ENCODE measurements at regions not wholly inside any gene's neighbourhood (a gene's known extent, or its start where the extent isn't known, plus 50 kb on each side); places are given as distances from the start of the nearest gene placed in this dataset.

DNA sequence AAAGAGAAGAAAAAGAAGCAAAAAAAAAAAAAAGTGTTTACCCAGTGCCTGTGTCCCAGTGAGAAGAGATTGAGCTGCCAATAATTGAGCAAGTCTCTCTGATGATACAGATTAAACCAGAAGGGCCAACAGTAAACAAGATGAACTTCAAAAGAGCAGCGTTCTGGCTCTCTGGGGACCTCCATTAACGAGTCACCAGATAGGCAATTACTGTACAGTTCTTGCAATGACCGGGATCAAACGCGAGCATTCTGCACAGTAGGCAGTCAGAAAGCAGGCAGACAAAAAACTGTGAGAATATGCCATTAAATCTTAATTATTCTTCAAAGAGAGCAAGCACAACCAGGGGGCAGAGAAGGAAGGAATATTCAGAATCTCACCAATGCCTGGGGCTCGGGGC, 626.1 kb downstream of the TMEM114 start:
- TF ChIP-seq, protein P1, sequence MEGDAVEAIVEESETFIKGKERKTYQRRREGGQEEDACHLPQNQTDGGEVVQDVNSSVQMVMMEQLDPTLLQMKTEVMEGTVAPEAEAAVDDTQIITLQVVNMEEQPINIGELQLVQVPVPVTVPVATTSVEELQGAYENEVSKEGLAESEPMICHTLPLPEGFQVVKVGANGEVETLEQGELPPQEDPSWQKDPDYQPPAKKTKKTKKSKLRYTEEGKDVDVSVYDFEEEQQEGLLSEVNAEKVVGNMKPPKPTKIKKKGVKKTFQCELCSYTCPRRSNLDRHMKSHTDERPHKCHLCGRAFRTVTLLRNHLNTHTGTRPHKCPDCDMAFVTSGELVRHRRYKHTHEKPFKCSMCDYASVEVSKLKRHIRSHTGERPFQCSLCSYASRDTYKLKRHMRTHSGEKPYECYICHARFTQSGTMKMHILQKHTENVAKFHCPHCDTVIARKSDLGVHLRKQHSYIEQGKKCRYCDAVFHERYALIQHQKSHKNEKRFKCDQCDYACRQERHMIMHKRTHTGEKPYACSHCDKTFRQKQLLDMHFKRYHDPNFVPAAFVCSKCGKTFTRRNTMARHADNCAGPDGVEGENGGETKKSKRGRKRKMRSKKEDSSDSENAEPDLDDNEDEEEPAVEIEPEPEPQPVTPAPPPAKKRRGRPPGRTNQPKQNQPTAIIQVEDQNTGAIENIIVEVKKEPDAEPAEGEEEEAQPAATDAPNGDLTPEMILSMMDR (IDR thresholded peaks at IDR 0.05): no peak
- TF ChIP-seq POLR2A (IDR thresholded peaks at IDR 0.05): no peak
- no peak for DNase-seq
- Histone ChIP-seq H3K27me3 (no peaks in the 10 kb centered on the region), H3K27ac (no peak overlapping the region), H3K4me1 (replicated peaks in 1 of 2) (no peaks in the 10 kb centered on the region), H3K36me3 (replicated peaks in 1 of 2) (no peaks in the 10 kb centered on the region), H3K9me3 (replicated peaks in 1 of 3) (no peaks in the 10 kb centered on the region), H3K4me3 (no peak overlapping the region)
- WGBS, 4 donors: 58 to 67% (median 63%) methylated on average over 6 of the region's 6 CpGs
- intact Hi-C loops (cut with DNase I): no loop called here

DNA sequence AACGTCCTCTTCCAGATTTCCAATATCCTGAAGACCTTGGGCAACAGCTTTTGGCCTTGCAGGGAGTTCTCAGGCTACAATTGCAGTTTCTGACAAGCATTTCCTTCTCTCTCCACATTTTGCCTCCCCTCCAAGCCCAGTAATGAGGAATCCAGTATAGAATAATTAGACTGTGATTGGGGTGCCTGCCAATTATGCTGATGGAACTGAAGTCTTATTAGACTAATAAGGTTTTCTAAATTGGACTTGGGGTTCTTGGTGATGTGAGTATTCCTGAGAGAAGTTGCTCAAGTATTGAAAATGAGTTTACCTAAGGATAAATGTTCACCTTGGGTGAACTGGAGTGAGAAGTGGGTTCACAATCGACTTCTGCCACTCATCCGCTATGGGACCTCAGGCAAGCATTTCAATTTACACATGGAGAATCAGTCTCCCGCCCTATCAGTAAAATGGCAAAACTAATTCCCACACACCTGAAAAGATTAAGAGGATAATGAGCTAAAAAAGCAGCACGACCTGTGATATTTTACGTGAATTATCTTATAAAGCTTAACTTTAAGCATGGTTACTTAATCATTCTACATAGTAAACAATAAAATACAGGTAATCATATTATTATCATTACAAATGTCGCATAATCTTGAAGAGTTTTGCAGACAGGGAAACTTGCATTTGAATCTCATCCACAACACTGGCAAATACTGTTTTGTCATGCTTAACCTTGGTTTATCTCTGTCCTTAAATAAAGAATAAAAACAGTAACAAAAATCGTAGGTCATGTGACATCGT, 628.0 kb downstream of the TMEM114 start:
- TF ChIP-seq, protein P1 (IDR thresholded peaks at IDR 0.05): no peak
- TF ChIP-seq POLR2A (IDR thresholded peaks at IDR 0.05): no peak
- DNase-seq: no peak
- Histone ChIP-seq H3K27me3 (no peaks in the 10 kb centered on the region), H3K4me3 (no peak overlapping the region), H3K36me3 (replicated peaks in 1 of 2) (no peaks in the 10 kb centered on the region), H3K9me3 (replicated peaks in 1 of 3) (no peaks in the 10 kb centered on the region), H3K4me1 (replicated peaks in 1 of 2) (no peaks in the 10 kb centered on the region), H3K27ac (no peak overlapping the region)
- WGBS, 4 donors: 67 to 72% (median 69%) methylated on average over 9 of the region's 9 CpGs
- intact Hi-C loops (cut with DNase I): no loop called here

DNA sequence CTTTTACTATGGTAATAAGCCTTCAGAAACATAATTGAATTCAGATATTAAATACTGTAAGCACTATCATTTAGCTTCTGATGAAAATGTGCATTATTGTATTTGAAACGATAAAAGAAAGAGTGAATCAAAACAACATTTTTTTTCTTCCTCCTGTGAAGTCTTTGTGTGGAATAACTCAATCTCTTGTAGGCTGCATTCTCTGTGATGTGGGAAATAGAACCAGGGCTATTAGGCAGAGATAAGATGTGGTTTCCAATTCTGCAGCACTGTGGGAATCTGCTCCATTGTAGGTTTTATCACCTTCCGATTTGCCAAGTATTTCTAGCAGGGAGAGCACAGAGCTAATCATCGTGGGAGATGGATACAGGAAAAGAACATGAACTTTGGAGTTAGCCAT, 624.5 kb downstream of the RBFOX1 start:
- Histone ChIP-seq H3K36me3 (replicated peaks in 1 of 2) (no peaks in the 10 kb centered on the region), H3K27ac (no peak overlapping the region), H3K9me3 (replicated peaks in 1 of 3) (no peaks in the 10 kb centered on the region), H3K4me1 (replicated peaks in 1 of 2) (no peaks in the 10 kb centered on the region), H3K4me3 (no peak overlapping the region), H3K27me3 (no peaks in the 10 kb centered on the region)
- intact Hi-C loops (cut with DNase I): no loop called here
- 47 to 76% (median 69%) methylated on average over 3 of the region's 3 CpGs for WGBS, 4 donors
- no peak for DNase-seq
- TF ChIP-seq POLR2A (IDR thresholded peaks at IDR 0.05): no peak
- TF ChIP-seq, protein P1 (IDR thresholded peaks at IDR 0.05): no peak

DNA sequence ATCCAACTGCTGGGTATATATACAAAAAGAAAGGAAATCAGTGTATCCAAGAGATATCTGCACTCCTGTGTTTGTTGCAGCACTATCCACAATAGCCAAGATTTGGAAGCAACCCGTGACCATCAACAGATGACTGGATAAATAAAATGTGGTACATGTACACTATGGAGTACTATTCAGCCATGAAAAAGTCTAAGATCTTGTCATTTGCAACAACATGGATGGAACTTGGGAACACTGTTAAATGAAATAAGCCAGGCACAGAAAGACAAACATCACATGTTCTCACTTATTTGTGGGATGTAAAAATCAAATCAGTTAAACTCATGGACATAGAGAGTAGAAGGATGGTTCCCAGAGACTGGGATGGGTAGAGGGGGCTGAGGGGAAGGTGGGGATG, 620.7 kb downstream of the RBFOX1 start:
- no peak for DNase-seq
- Histone ChIP-seq H3K4me1 (replicated peaks in 1 of 2) (no peaks in the 10 kb centered on the region), H3K36me3 (replicated peaks in 1 of 2) (no peaks in the 10 kb centered on the region), H3K27ac (no peak overlapping the region), H3K27me3 (no peaks in the 10 kb centered on the region), H3K9me3 (replicated peaks in 1 of 3) (no peaks in the 10 kb centered on the region), H3K4me3 (no peak overlapping the region)
- TF ChIP-seq POLR2A (IDR thresholded peaks at IDR 0.05): no peak
- TF ChIP-seq, protein P1 (IDR thresholded peaks at IDR 0.05): no peak
- intact Hi-C loops (cut with DNase I): no loop called here
- 48 to 74% (median 67%) methylated on average over 1 of the region's 1 CpG for WGBS, 4 donors

Measured in adrenal gland (tissue), 9 donors.